GM21381 (cell line): ENCODE measurements at regions not wholly inside any gene's neighbourhood (a gene's known extent, or its start where the extent isn't known, plus 50 kb on each side); places are given as distances from the start of the nearest gene placed in this dataset.

Experiments used
- ATAC-seq: cut with Tn5 transposase; IDR thresholded peaks from one replicate; pipeline ENCODE4 v1.9.1; 2021; ENCODE audit warnings: mild to moderate bottlenecking, moderate library complexity; ENCODE audit not compliant: unreplicated experiment

- ATAC-seq = no peak
These were observed 189.8 kb upstream of the SOX11 start for GRCh38 chr2:5502385-5502784.

DNA sequence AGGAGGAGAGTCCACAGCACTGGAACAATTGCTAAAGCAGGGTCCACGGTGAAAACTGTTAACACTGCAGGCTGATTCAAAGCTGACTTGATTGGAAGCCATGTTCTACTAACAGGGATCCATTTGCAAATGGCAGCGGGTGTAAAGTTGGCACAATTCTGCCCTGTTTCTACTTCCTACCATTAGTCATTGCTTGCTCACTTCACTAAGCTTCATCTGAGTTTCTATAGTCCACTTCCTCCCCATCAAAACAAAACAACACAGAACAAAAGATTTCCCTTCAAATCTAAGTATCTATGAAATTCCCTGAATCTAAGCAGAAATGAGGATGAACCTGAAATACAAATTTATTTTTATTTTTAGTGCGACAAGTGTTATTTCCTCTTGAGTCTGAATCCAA lies 187.4 kb upstream of the SOX11 start:
- ATAC-seq = no peak

GRCh38 chr2:5507367-5507766 lies 184.8 kb upstream of the SOX11 start:
- ATAC-seq = no peak

- ATAC-seq = no peak
These were observed 182.8 kb upstream of the SOX11 start for GRCh38 chr2:5509362-5509761.

DNA sequence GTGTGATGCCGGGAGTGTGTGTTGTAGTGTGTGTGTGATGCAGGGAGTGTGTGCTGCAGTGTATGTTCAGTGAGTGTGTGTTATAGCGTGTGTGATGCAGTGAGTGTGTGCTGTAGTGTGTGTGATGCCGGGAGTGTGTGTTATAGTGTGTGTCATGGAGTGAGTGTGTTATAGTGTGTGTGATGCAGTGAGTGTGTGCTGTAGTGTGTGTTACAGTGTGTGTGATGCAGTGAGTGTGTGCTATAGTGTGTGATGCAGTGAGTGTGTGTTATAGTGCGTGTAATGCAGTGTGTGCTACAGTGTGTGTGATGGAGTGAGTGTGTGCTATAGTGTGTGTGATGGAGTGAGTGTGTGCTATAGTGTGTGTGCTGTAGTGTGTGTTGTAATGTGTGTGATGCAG lies 182.1 kb upstream of the SOX11 start:
- ATAC-seq = no peak

DNA sequence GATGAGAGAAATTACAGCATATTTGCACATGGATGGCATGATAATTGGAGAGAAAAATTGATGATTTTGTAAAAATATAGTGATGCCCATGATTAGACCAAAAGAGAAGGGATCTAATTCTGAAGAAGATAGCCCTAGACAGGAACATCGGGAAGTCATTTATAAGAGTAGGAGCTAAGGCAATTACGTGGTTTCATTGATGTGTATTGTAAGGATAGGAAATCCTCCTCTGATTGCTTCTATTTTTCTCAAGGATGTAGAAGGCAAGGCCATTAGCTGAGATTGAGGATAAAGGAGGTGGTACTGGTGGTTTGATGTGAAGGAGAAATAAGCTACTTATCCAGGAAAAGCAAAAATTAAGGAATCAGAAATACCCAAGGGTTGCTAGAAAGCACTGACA lies 176.5 kb upstream of the SOX11 start:
- ATAC-seq = no peak

- no peak for ATAC-seq
These were observed 172.9 kb upstream of the SOX11 start for GRCh38 chr2:5519286-5519685.

GRCh38 chr2:5520463-5520972 lies 171.7 kb upstream of the SOX11 start:
- ATAC-seq = no peak

- ATAC-seq = no peak
These were observed 170.7 kb upstream of the SOX11 start for GRCh38 chr2:5521461-5521860.

DNA sequence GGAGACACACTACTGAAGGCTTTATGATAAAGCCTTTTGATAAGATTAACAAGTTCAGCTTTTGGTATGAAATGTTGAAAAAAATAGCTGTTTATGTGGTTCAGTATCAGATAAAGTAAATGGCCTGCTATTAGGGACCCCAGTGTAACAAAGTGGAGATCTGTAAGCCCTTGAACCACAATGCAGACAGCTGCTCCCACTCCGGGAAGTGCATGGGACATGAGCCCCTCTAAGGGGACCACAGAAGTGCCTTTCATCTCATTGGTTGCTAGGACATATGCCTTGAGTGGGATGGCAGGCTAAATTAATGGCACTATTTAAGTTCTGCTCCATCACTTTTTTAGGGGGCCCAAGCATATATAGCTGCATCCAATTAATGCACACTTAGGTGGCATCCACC lies 167.6 kb upstream of the SOX11 start:
- no peak for ATAC-seq

- no peak for ATAC-seq
These were observed 163.5 kb upstream of the SOX11 start for GRCh38 chr2:5528706-5529105.

DNA sequence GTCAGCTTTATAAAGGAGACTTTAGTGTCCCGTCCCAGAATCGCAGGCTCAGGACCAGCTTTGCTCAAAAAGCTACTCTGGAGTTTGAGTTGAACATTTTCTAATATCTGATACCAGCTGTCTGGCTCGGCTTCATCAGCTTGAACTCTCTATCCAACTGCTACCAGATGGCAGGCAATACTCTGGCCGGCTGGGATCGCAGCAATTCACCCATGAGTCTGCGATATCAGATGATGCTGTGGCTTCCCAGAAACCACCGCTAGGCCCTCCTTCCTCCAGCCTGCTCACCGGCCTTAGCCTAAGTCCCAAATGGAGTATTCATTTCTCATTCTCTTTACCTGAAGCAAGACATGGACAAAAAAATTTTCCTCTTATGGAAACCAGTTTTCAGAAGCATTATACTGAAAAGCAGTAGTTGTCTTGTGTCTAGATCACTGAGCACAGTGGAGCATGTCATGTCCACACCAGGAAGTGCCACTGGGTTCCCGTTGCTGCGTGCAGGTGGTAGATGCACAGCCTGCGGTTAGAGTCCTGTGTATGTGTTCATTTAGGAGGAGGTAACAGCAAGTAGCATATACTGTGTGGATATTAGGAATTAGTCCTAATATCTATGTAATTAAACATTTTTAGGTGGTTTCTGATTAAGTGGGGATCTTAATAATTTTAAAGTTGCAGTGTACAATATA lies 162.0 kb upstream of the SOX11 start:
- ATAC-seq = no peak

DNA sequence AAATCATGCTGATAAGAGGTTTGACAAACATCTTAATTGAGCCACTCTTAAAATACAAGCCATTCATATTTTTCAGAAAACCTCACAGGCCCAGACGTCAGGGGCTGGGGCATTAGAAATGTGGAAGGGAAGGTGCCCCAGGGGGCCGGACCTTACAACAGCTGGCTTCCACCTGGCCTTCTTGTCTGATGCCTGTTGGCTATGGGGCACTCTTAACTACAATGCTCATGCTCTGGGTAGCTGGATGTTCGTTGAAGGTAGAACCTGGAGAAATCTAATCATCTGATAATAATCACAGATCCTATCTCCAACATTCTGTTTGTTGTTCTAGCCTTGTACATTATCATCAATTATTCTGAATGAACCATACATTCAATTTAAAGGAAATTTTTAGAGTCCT lies 156.9 kb upstream of the SOX11 start:
- ATAC-seq = no peak

DNA sequence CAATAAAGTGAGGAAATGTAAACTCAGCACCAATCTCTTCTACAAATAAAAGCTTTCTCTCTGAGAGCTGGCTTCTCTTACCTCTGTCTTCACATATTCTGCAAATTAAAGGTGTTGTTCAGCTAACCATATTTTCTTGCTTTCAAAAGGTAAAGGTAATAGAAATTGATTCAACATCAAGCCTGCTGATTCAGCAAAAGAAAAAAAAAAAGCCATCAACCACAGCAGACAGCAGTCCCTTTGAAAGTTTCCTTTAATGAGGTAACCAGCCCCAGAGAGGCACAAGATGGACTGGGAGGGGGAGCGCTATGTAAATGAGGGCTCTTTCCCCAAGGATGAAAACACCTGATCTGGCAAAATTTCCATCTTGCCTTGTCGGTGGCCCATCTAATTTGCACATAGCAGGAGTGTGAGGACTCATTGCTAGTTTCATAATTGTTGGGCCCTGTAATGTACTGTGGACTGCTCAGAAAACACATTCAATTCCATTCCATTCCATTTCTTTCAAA lies 154.9 kb upstream of the SOX11 start:
- ATAC-seq = no peak

DNA sequence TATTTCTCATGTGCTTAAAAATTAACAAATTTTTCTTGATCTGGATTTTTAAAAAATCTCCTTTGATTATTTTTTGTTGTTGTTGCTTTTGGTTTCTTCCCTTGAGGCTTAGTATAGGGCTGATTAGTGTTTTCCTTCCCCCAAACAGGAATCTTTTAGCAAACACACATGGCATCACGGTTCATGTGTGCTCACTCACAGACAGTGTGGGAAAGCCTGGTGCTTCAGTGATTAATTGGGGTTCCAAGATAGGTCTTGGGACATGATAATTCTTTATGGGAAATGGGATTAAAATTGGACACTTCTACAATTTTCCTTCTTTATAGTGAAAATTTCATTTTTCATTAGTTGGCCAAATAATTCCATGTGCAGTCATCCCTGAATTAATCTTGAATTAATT lies 153.9 kb upstream of the SOX11 start:
- no peak for ATAC-seq

GRCh38 chr2:5538772-5539171 lies 153.4 kb upstream of the SOX11 start:
- ATAC-seq = no peak

- no peak for ATAC-seq
These were observed 152.7 kb upstream of the SOX11 start for GRCh38 chr2:5539282-5540165.

DNA sequence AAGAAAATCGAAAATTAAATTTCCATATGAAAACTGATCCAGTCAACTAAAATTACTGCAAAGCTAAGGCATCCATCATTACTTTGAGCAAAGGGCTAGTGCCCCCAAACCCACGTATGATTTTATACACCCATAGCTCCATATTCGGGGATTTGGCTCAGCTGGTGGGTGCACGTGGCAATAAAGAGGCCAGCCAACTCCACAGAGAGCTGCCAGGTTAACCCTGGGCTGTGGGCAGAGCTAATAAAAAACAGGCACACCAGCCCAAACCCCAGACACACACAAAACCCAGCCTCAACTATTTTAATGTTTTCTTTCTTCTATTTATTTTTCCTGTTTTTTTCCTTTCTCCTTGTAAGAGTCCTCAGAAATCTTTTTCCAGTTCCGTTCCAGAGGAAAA lies 151.3 kb upstream of the SOX11 start:
- no peak for ATAC-seq

DNA sequence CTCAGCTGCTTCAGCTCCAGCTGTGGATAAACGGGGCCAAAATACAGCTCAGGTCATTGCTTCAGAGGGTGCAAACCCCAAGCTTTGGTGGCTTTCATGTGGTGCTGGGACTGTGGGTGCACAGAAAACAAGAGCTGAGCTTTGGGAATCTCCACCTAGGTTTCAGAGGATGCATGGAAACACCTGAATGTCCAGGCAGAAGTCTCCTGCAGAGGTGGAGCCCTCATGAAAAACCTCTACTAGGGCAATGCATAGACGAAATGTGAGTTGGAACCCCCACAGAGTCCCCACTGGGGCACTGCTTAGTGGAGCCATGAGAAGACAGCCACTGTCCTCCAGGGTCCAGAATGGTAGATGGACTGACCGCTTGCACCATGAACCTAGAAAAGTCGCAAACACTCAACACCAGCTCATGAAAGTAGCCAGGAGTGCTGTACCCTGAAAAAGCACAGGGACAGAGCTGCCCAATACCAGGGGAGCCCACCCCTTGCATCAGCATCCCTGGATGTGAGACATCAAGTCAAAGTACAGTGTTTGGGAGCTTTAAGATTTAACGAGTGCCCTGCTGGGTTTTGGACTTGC lies 147.9 kb upstream of the SOX11 start:
- no peak for ATAC-seq

DNA sequence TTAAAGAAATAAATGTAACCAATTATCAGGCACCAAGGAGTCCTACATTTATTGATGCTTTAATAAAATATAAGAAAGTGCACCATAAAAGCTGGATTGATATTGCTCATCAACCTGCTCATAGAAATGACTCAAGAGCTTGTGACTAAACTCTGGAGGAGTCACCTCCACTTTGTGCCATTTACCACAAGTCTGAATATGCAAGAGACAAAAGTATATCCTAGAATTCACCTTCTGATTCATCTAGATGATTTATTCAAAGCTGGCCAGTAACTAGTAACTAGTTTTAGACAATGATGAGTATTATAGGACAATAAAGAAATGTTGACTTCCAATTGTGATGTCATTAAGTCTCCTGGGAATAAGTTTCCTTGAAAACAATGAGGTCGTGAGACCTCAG lies 146.0 kb upstream of the SOX11 start:
- ATAC-seq = no peak

DNA sequence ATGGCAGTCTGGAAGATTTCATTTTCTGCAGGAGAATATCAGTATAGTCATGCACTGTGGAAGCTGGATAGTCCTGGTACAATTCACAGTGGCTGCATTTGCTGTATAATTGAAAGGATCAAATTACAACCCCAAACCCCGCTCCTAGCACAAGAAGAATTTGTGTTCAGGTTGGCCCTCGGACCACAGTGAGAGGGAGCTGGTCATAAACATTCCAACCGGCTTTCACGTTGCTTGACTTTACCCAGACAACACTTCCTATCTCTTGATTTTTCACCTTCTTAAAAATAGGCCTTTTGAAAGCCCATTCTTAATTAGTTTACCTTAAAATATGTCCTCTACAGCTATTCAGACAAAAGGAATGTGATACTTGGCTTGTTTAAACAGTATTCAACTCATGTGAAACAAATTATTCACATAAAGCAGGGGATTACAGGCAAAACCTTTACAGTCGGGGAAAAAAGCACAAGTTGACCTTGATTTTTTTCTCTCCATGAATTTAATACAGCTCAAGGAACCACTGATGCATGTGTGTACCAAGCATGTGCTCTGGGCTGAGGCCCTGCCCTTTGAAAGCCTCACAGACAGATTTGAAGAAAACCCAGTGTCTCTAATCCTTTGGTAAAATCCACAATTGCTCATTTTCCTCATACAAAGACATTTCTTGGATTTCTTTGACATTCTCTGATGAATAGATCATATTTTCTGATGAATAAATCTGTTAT lies 143.0 kb upstream of the SOX11 start:
- ATAC-seq = no peak
